Fibroblast of lung (primary cell): ENCODE measurements at regions not wholly inside any gene's neighbourhood (a gene's known extent, or its start where the extent isn't known, plus 50 kb on each side); places are given as distances from the start of the nearest gene placed in this dataset.

ENCODE experiments used
- DNase-seq, 2 donors: peaks; one replicate each; pipeline versions ENCODE4 v3.0.0 to v3.0.0-alpha.2; 2010; ENCODE audit warnings: low read depth in 2 of 2
- H2AFZ ChIP-seq: 2 replicates; pipeline ENCODE4 v1.5.1; 2012; ENCODE audit warnings: low read length, control low read depth, inconsistent platforms
- H3K27ac ChIP-seq: 2 replicates; pipeline ENCODE4 v1.5.1; 2011; ENCODE audit warnings: low read length, control low read depth; ENCODE audit not compliant: insufficient read depth
- H3K27me3 ChIP-seq: 2 replicates; pipeline ENCODE4 v1.5.1; 2011; ENCODE audit warnings: mild to moderate bottlenecking, low read length; ENCODE audit not compliant: control insufficient read depth, insufficient read depth
- H3K36me3 ChIP-seq: 2 replicates; pipeline ENCODE4 v1.5.1; 2011; ENCODE audit warnings: low read length; ENCODE audit not compliant: control insufficient read depth, insufficient read depth
- H3K4me1 ChIP-seq: 2 replicates; pipeline ENCODE4 v1.5.1; 2011; ENCODE audit warnings: low read length; ENCODE audit not compliant: control insufficient read depth, insufficient read depth; ENCODE audit errors: extremely low read depth
- H3K4me2 ChIP-seq: 2 replicates; pipeline ENCODE4 v1.5.1; 2011; ENCODE audit warnings: low read length, control low read depth; ENCODE audit not compliant: insufficient read depth; ENCODE audit errors: extremely low read depth
- H3K4me3 ChIP-seq, 4 experiments: fragments of 200-600 bp in 1 of 4; sonication (generic) in 1 of 4; replicated peaks in 1 of 4; 2 replicates each; pipeline ENCODE4 v1.5.1; 2011 to 2016; ENCODE audit warnings: low read length in 4 of 4, low read depth in 3 of 4, mild to moderate bottlenecking in 3 of 4, control low read depth in 2 of 4, inconsistent platforms in 1 of 4, mixed read lengths in 1 of 4; ENCODE audit not compliant: insufficient read depth in 1 of 4; ENCODE audit errors: control extremely low read depth in 1 of 4
- H3K79me2 ChIP-seq: 2 replicates; pipeline ENCODE4 v1.5.1; 2012; ENCODE audit warnings: mild to moderate bottlenecking, low read length, inconsistent platforms; ENCODE audit not compliant: control insufficient read depth, insufficient read depth
- H3K9ac ChIP-seq: 2 replicates; pipeline ENCODE4 v1.5.1; 2011; ENCODE audit warnings: mild to moderate bottlenecking, low read length, control low read depth; ENCODE audit not compliant: insufficient read depth
- H3K9me3 ChIP-seq: 2 replicates; pipeline ENCODE4 v1.5.1; 2012; ENCODE audit warnings: low read depth, low read length; ENCODE audit not compliant: control insufficient read depth, insufficient read depth
- H4K20me1 ChIP-seq: 2 replicates; pipeline ENCODE4 v1.5.1; 2011; ENCODE audit warnings: low read length; ENCODE audit not compliant: control insufficient read depth, insufficient read depth; ENCODE audit errors: extremely low read depth
- EZH2 ChIP-seq: IDR thresholded peaks from 2 replicates; pipeline ENCODE4 v1.5.1; 2012; ENCODE audit warnings: low read length, control low read depth, mild to moderate bottlenecking; ENCODE audit errors: missing control alignments
- TF ChIP-seq, protein P1 (sequence below), 2 donors: IDR thresholded peaks in 1 of 2; conservative IDR thresholded peaks in 1 of 2; 1 replicate in 1 of 2; 2 replicates in 1 of 2; pipeline ENCODE4 v1.5.1; 2011 to 2012; ENCODE audit warnings: low read length in 2 of 2, control low read depth in 1 of 2, inconsistent platforms in 1 of 2, low read depth in 1 of 2, mild to moderate bottlenecking in 1 of 2

DNA sequence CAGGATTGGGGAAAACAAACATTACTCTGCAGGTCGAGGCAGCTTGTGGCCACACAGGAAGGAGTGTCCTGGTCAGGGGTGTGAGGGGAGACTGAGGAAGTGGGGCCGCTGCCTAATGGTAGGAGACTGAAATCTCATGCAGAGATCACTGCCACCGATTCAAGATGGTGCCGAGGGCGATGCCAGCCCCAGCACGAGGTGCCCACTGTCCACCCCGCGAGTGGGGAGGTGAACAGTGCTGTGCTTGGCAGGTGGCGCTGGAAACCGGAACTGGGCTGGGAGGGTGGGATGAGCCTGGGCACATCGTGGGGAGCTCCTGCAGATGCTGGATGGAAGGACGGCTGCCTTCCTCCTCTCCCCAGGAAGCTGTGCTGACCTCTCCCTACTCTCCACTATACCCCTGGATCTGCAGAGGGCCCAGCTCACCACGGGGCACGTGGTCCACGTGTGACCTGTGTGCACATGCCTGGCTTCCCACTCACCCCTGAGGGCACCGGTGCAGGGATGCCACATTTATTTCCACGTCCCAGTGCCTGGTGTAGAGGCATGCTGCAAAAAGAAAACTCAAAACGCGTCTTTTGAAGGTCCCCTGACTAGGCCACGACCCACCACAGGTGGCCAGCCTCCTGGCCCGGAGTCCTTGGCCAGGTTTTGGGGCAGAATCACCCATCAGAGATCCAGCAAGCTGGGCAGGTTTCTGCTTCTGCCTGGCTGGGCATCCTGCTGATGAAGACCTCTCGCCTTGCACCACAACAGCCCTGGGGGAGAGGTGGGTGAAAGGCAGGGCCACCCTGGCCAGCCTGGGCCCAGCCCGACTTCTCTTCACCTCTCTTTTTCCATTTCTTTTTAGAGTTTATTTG is 71.7 kb upstream of the FCN1 start:
- no peak for TF ChIP-seq EZH2
- TF ChIP-seq, protein P1, sequence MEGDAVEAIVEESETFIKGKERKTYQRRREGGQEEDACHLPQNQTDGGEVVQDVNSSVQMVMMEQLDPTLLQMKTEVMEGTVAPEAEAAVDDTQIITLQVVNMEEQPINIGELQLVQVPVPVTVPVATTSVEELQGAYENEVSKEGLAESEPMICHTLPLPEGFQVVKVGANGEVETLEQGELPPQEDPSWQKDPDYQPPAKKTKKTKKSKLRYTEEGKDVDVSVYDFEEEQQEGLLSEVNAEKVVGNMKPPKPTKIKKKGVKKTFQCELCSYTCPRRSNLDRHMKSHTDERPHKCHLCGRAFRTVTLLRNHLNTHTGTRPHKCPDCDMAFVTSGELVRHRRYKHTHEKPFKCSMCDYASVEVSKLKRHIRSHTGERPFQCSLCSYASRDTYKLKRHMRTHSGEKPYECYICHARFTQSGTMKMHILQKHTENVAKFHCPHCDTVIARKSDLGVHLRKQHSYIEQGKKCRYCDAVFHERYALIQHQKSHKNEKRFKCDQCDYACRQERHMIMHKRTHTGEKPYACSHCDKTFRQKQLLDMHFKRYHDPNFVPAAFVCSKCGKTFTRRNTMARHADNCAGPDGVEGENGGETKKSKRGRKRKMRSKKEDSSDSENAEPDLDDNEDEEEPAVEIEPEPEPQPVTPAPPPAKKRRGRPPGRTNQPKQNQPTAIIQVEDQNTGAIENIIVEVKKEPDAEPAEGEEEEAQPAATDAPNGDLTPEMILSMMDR (conservative IDR thresholded peaks at IDR 0.05 in 1 of 2, IDR thresholded peaks at IDR 0.05 in 1 of 2; ENCODE audit: low read depth in 1 of 2, low read length in 2 of 2): no peak
- no peaks in the 10 kb centered on the region for H3K9me3 ChIP-seq
- H2AFZ ChIP-seq: no peak overlapping the region
- no peaks in the 10 kb centered on the region for H3K36me3 ChIP-seq
- H3K9ac ChIP-seq: no peak overlapping the region
- H3K4me3 ChIP-seq: no peak overlapping the region
- H3K79me2 ChIP-seq: no peaks in the 10 kb centered on the region
- no peak overlapping the region for H3K27ac ChIP-seq
- H3K4me2 ChIP-seq: no peak overlapping the region
- H3K4me1 ChIP-seq: no peaks in the 10 kb centered on the region
- H3K27me3 ChIP-seq: no peaks in the 10 kb centered on the region
- no peaks in the 10 kb centered on the region for H4K20me1 ChIP-seq
- no peak for DNase-seq

DNA sequence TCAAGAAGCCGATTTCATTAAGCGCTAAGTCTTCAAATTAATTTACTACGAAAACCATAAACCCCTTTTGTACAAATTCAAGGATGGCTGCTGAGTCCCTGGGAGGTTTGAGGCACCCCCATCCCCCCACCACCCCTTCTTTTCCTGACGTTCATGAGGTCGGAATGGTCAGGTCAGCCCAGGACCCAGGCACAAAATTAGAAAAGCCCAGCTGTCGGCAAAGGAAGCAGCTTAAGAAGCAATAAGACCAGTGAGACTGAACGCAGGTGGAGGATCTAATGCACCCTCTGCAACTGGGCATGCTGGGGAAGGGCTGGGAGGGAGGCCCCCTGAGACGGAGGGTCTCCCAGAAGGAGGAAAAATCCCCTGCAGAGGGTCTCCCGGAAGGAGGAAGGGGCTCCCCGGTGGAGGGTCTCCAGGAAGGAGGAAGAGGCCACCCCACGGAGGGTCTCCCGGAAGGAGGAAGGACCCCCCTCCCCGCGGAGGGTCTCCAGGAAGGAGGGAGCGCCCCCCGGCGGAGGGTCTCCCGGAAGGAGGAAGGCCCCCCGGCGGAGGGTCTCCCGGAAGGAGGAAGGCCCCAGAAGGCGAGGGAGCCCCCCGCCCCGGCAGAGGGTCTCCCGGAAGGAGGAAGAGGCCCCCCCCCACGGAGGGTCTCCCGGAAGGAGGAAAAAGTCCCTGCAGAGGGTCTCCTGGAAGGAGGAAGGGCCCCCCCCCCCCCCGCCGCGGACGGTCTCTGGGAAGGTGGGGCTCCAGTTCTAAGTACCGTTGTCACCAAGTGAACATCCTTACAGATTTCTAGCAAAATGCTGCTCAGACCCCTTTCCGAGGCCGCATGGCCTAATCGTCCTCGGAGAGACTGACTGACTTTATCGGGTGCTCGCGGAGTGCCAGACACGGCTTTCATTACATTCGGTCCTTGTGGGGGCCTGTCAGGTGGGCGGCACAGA is 74.4 kb upstream of the FCN1 start:
- Histone ChIP-seq H3K9ac (no peak overlapping the region), H2AFZ (no peak overlapping the region)

More for the DNA sequence above, 74.4 kb upstream of the FCN1 start:
- no peak overlapping the region for H3K27ac ChIP-seq
- H4K20me1 ChIP-seq: no peaks in the 10 kb centered on the region
- no peaks in the 10 kb centered on the region for H3K36me3 ChIP-seq
- H3K4me3 ChIP-seq: no peak overlapping the region
- no peak for DNase-seq
- no peaks in the 10 kb centered on the region for H3K9me3 ChIP-seq
- H3K79me2 ChIP-seq: no peaks in the 10 kb centered on the region
- H3K27me3 ChIP-seq: no peaks in the 10 kb centered on the region
- H3K4me1 ChIP-seq: no peaks in the 10 kb centered on the region
- no peak for TF ChIP-seq EZH2
- TF ChIP-seq, protein P1 (conservative IDR thresholded peaks at IDR 0.05 in 1 of 2, IDR thresholded peaks at IDR 0.05 in 1 of 2; ENCODE audit: low read depth in 1 of 2, low read length in 2 of 2): no peak
- no peak overlapping the region for H3K4me2 ChIP-seq
